Nephron (organoid): ENCODE measurements at regions not wholly inside any gene's neighbourhood (a gene's known extent, or its start where the extent isn't known, plus 50 kb on each side); places are given as distances from the start of the nearest gene placed in this dataset.

Experiments
- H3K27ac Mint-ChIP-seq, 3 experiments: 2 replicates each; pipeline ENCODE4 v1.8.0; 2020; ENCODE audit warnings: mixed read lengths in 3 of 3, mild to moderate bottlenecking in 2 of 3, moderate library complexity in 1 of 3
- H3K27me3 Mint-ChIP-seq: 2 replicates; pipeline ENCODE4 v1.8.0; 2021; ENCODE audit warnings: low read depth, mild to moderate bottlenecking, moderate library complexity, mixed read lengths
- H3K36me3 Mint-ChIP-seq: 2 replicates; pipeline ENCODE4 v1.8.0; 2020; ENCODE audit warnings: low read depth, mixed read lengths
- H3K4me1 Mint-ChIP-seq: 2 replicates; pipeline ENCODE4 v1.8.0; 2020; ENCODE audit warnings: mixed read lengths
- H3K4me3 Mint-ChIP-seq, 3 experiments: 2 replicates each; pipeline ENCODE4 v1.8.0; 2020; ENCODE audit warnings: mild to moderate bottlenecking in 3 of 3, mixed read lengths in 3 of 3, moderate library complexity in 2 of 3
- H3K9me3 Mint-ChIP-seq: 2 replicates; pipeline ENCODE4 v1.8.0; 2020; ENCODE audit warnings: mixed read lengths
- CTCF ChIP-seq, 3 experiments: fragments of 200-600 bp; sonication (generic); IDR thresholded peaks; one replicate each; pipeline ENCODE4 v1.5.0; 2021; ENCODE audit warnings: antibody characterized with exemption in 3 of 3; ENCODE audit not compliant: unreplicated experiment in 3 of 3

GRCh38 chr2:104438481-104438880 is 415.4 kb upstream of the POU3F3 start:
- no peak overlapping the region for H3K27ac Mint-ChIP-seq
- no peaks in the 10 kb centered on the region for H3K36me3 Mint-ChIP-seq
- TF ChIP-seq CTCF (IDR thresholded peaks at IDR 0.05; ENCODE audit: unreplicated experiment in 3 of 3), result no peak
- no peak overlapping the region for H3K4me3 Mint-ChIP-seq
- H3K27me3 Mint-ChIP-seq, result peaks cover 4% of the 10 kb centered on the region
- H3K9me3 Mint-ChIP-seq, result peaks cover 3% of the 10 kb centered on the region
- peaks cover 13% of the 10 kb centered on the region for H3K4me1 Mint-ChIP-seq

GRCh38 chr2:104443145-104443544 is 410.8 kb upstream of the POU3F3 start:
- no peak for TF ChIP-seq CTCF (IDR thresholded peaks at IDR 0.05; ENCODE audit: unreplicated experiment in 3 of 3)
- no peak overlapping the region for H3K4me3 Mint-ChIP-seq
- H3K4me1 Mint-ChIP-seq, result no peaks in the 10 kb centered on the region
- H3K27ac Mint-ChIP-seq, result no peak overlapping the region
- no peaks in the 10 kb centered on the region for H3K36me3 Mint-ChIP-seq
- peaks cover 4% of the 10 kb centered on the region for H3K27me3 Mint-ChIP-seq
- peaks cover 3% of the 10 kb centered on the region for H3K9me3 Mint-ChIP-seq

- H3K27ac Mint-ChIP-seq, result no peak overlapping the region
- H3K4me1 Mint-ChIP-seq, result no peaks in the 10 kb centered on the region
- no peak for TF ChIP-seq CTCF (IDR thresholded peaks at IDR 0.05; ENCODE audit: unreplicated experiment in 3 of 3)
Observed at GRCh38 chr2:104444392-104444791, 409.5 kb upstream of the POU3F3 start.

GRCh38 chr2:104444889-104445288 is 409.0 kb upstream of the POU3F3 start:
- Mint-ChIP-seq H3K27ac (no peak overlapping the region), H3K4me3 (no peak overlapping the region), H3K4me1 (no peaks in the 10 kb centered on the region), H3K36me3 (no peaks in the 10 kb centered on the region), H3K9me3 (peaks cover 3% of the 10 kb centered on the region), H3K27me3 (peaks cover 4% of the 10 kb centered on the region)
- TF ChIP-seq CTCF (IDR thresholded peaks at IDR 0.05; ENCODE audit: unreplicated experiment in 3 of 3), result no peak

More at GRCh38 chr2:104444392-104444791, 409.5 kb upstream of the POU3F3 start:
- Mint-ChIP-seq H3K36me3 (no peaks in the 10 kb centered on the region), H3K4me3 (no peak overlapping the region), H3K27me3 (peaks cover 4% of the 10 kb centered on the region), H3K9me3 (peaks cover 3% of the 10 kb centered on the region)

GRCh38 chr2:104447831-104448434 is 406.0 kb upstream of the POU3F3 start:
- Mint-ChIP-seq H3K36me3 (no peaks in the 10 kb centered on the region), H3K4me1 (no peaks in the 10 kb centered on the region), H3K27ac (no peak overlapping the region), H3K4me3 (no peak overlapping the region), H3K9me3 (peaks cover 2% of the 10 kb centered on the region), H3K27me3 (no peaks in the 10 kb centered on the region)
- TF ChIP-seq CTCF (IDR thresholded peaks at IDR 0.05; ENCODE audit: unreplicated experiment in 3 of 3), result peak; percentile 23 to 42 (median 24)
